ENCODE measurements at regions not wholly inside any gene's neighbourhood (a gene's known extent, or its start where the extent isn't known, plus 50 kb on each side); places are given as distances from the start of the nearest gene placed in this dataset.

- TF ChIP-seq EZH2 (IDR thresholded peaks at IDR 0.05): no peak
- no peak for TF ChIP-seq SIN3A (IDR thresholded peaks at IDR 0.05; ENCODE audit: low read depth)
These were observed 50.3 kb upstream of the APCDD1 start for GRCh38 chr18:10404168-10404567.

Measured in HCT116 (cell line).